ENCODE measurements at regions not wholly inside any gene's neighbourhood (a gene's known extent, or its start where the extent isn't known, plus 50 kb on each side); places are given as distances from the start of the nearest gene placed in this dataset.
"Not testable (repeated sequence)": the region's sequence is repeated elsewhere in the genome, so short reads cannot be mapped to it uniquely, and the experiment has no call there.

DNA sequence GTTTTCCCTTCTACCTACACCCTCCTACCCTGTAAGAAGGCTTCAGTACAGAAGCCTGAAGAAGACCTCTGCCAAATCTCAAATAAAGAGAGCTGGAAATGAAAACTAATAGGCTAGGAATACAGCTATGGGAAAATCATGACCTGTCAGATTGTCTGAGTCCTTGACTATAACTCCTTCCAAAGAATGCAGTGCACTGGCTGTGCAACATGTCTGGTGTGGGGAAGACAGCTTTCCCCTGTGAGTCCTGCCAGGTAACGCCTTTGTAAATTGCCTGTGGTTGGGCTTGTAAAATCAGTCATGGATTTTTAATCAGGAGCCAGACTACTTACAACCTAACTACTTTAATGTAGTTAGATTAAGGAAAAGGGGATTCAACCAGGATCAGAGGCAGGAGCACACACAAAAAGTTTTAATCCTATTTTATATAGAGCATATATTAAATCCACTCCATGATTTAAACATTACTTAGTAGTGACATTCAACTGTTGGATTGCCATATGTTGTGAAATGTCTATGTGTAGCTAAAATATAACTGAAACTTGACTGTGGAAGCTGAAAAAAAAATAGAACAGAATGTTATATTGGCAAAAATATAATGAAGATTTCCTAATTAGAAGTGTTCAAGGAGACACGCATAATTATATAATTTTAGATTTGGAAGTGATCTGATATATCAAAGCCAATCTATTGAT lies 1667.8 kb downstream of the KCNT2 start:
- no peak for DNase-seq (ENCODE audit: low read depth, low spot score)

DNA sequence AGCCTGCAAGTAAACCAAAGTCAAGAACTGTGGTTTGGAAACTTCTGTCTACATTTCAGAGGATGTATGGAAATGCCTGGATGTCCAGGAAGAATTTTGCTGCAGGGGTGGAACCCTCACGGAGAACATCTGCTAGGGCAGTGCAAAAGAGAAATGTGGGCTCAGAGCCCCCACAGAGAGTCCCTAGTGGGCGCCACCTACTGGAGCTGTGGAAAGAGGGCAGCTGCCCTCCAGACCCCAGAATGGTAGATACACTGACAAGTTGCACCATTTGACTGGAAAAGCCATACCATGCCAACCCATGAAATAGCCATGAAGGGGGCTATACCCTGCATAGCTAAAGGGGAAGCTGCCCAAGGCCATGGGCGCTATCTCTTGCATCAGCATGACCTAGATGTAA lies 1672.4 kb downstream of the KCNT2 start:
- DNase-seq (ENCODE audit: low read depth, low spot score): no peak

DNA sequence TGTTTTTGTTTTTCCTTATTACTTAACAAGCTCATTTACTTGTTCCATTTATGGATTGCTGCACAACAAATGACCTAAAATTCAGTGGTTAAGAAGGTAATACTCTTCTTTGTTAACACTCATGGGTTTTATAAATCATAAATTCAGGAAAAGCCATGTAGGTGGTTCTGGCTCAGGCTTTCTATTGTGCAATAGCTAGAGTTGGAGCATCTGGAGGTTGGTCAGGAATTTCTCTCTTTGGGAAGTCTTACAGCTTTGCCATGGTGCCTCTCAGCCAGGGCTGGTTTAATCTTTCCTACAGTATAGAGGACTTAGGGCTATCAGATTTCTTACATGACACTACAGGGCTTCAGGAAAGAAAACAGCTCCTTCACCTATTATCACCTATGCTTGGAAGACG lies 1677.1 kb downstream of the KCNT2 start:
- DNase-seq (ENCODE audit: low read depth, low spot score): no peak

GRCh38 chr1:194930132-194930531 lies 1678.1 kb downstream of the KCNT2 start:
- DNase-seq (ENCODE audit: low read depth, low spot score): no peak

DNA sequence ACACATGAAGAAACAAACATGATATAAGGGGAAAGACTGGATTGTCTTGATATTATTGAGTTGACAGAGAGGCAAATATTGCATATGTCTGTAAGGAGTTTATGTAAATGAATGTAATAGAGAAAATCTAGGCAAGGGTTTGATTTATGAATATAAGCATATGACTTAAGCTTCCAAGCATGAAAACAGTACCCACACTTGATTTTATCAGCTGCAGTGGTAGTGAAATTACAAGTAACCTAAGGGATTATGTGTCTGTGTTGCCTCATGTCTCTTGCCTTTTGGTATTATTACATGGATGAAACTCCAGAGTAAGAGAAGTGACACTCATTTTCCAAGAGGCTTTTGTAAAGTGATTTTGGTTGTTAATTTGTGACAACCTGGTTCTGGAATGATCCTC lies 1678.9 kb downstream of the KCNT2 start:
- DNase-seq (ENCODE audit: low read depth, low spot score): no peak

DNA sequence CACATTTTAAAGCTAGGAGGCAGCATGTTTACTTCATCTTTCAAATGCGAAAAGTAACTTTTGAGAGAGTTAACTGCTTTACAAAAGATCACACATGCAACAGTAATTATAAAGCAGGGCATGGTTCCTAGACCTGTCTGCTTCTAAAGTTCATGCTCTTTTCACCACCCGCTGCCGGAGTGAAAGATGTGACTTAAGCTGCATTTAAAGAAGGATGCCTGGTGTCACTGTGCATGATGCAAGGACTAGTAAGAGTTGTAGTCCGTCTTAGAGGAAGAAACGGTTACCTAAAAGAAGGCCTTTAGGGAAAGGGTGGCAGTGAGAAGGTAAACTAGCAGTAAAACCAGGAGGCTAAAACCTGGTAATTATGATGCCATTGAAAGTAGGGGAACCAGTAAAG lies 1689.1 kb downstream of the KCNT2 start:
- DNase-seq (ENCODE audit: low read depth, low spot score): no peak

- no peak for DNase-seq (ENCODE audit: low read depth, low spot score)
Measured at GRCh38 chr1:194917769-194918168, 1690.5 kb downstream of the KCNT2 start.

- no peak for DNase-seq (ENCODE audit: low read depth, low spot score)
Measured at GRCh38 chr1:194908643-194909042, 1699.6 kb downstream of the KCNT2 start.

GRCh38 chr1:194903524-194903923 lies 1704.7 kb downstream of the KCNT2 start:
- DNase-seq (ENCODE audit: low read depth, low spot score): no peak

DNA sequence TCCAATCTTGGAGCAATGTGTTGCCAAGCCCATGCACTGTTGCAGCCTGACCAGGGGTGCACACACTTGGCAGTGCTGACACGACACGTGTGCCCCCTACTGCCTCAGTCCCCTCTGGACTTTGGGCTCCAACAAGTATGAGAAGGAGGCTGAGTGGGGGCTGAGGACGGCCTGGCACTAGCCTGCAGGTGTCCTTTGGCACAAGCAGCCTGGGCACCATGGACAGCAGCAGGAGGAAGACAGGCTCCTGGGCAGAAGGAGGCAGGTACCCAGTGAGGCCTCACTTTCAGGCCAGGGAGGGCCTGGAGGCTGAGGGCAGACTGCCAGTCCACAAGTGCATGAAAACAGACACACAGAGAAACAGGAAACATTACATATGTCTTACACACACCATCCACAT lies 1702.9 kb upstream of the B3GALT2 start:
- no peak for DNase-seq (ENCODE audit: low read depth, low spot score)

- no peak for DNase-seq (ENCODE audit: low read depth, low spot score)
Measured at GRCh38 chr1:194870860-194871259, 1684.4 kb upstream of the B3GALT2 start.

GRCh38 chr1:194866153-194866552 lies 1679.7 kb upstream of the B3GALT2 start:
- no peak for DNase-seq (ENCODE audit: low read depth, low spot score)

DNA sequence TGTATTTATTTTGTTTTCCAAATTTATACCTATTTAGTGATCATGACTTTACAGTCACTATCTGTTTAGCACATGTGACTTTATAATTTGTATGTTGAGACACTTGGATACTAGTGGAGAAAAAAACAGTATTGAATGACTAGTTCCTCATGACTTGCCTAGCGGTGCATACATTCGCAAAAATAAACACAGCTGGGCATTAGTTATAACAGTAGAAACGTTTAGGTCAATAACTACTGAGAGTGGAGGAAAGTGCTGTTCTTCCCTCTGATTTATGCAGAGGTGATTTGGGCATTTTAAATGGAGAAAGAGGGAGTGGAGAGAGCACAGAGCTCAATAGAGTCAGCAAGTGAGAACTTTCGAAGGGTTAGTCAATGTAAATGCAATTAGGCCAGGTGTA lies 1679.0 kb upstream of the B3GALT2 start:
- DNase-seq (ENCODE audit: low read depth, low spot score): no peak

GRCh38 chr1:194862129-194862528 lies 1675.7 kb upstream of the B3GALT2 start:
- no peak for DNase-seq (ENCODE audit: low read depth, low spot score)

DNA sequence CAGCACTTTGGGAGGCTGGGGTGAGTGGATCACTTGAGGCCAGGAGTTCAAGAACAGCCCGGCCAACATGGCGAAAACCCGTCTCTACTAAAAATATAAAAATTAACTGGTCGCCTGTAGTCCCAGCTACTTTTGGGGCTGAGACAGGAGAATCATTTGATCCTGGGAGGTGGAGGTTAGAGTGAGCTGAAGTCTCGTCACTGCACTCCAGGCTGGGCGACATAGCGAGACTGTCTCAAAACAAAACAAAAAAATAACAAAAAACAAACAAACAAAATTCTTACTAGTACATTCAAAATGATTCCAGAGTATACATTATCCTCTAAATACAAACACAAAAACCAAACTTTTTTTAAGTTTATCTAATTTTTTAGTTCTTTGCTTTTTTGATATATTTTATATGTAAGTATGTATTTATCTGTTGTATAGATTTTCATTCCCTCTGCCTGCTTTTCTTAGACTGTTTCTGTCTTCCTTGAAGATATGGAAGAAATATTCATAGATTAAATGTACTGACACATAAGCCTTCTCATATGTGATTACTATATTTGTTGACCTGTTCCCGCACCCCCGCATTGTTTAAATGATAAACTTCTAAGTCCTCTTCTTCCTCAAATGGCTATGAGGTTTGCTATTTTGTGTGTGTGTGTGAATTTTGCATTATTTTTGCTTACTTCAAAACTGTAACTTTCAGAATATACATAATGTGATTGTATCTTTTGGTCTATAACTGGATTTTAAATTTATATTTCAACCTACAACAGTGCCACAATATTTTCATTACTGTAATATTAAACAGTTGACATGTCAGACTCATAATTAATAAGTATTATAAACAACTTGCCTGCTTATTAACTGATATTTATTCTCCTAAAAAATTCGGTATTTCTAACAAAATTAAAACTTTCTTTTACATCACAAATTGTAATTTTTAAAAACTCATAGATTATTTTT lies 1674.1 kb upstream of the B3GALT2 start:
- DNase-seq (ENCODE audit: low read depth, low spot score): no peak

DNA sequence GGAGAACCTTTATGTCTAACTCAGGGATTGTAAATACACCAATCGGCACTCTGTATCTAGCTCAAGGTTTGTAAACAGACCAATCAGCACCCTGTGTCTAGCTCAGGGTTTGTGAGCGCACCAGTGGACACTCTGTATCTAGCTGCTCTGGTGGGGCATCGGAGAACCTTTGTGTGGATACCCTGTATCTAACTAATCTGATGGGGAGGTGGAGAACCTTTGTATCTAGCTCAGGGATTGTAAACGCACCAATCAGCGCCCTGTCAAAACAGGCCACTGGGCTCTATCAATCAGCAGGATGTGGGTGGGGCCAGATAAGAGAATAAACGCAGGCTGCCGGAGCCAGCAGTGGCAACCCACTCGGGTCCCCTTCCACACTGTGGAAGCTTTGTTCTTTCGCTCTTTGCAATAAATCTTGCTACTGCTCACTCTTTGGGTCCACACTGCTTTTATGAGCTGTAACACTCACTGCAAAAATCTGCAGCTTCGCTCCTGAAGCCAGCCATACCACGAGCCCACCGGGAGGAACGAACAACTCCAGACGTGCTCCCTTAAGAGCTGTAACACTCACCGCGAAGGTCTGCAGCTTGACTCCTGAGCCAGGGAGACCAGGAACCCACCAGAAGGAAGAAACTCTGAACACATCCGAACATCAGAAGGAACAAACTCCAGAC lies 1673.2 kb upstream of the B3GALT2 start:
- DNase-seq (ENCODE audit: low read depth, low spot score): not testable (repeated sequence)

DNA sequence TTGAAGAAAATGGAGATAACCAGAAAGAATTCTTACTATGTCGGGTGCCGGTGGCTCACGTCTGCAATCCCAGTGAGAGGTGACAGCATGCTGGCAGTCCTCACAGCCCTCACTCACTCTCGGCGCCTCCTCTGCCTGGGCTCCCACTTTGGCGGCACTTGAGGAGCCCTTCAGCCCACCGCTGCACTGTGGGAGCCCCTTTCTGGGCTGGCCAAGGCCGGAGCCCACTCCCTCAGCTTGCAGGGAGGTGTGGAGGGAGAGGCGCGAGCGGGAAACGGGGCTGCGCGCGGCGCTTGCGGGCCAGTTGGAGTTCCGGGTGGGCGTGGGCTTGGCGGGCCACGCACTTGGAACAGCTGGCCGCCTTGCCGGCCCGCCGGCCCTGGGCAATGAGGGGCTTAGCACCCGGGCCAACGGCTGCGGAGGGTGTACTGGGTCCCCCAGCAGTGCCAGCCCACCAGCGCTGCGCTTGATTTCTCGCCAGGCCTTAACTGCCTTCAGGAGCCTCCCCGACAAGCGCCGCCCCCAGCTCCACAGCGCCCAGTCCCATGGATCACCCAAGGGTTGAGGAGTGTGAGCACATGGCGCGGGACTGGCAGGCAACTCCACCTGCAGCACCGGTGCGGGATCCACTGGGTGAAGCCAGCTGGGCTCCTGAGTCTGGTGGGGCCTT lies 1672.5 kb upstream of the B3GALT2 start:
- not testable (repeated sequence) for DNase-seq (ENCODE audit: low read depth, low spot score)

- no peak for DNase-seq (ENCODE audit: low read depth, low spot score)
Measured at GRCh38 chr1:194857413-194857812, 1671.0 kb upstream of the B3GALT2 start.

GRCh38 chr1:194848846-194849245 lies 1662.4 kb upstream of the B3GALT2 start:
- no peak for DNase-seq (ENCODE audit: low read depth, low spot score)

- no peak for DNase-seq (ENCODE audit: low read depth, low spot score)
Measured at GRCh38 chr1:194846488-194846887, 1660.1 kb upstream of the B3GALT2 start.

DNA sequence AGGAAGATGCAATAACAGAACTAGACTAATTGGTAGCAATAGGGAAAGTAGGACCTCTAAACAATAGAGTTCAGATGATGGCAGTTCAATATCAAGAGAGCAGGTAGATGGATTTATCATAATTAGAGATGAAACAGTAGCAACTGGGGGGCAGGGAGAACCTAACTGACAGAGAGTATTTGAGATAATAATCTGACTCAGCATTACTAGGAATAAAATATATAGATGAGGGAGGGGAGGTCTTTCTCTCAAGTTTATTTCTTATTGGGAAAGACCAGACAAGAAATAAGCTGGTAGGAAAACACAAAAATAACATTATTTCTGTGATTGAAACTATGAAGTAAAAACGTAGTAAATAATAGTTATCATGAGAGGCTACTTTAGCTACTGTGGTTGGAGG lies 1656.7 kb upstream of the B3GALT2 start:
- no peak for DNase-seq (ENCODE audit: low read depth, low spot score)

GRCh38 chr1:194833111-194833510 lies 1646.7 kb upstream of the B3GALT2 start:
- no peak for DNase-seq (ENCODE audit: low read depth, low spot score)
